Peyer's patch (tissue), 4 donors: ENCODE measurements at regions not wholly inside any gene's neighbourhood (a gene's known extent, or its start where the extent isn't known, plus 50 kb on each side); places are given as distances from the start of the nearest gene placed in this dataset.

ENCODE experiments used
- POLR2A ChIP-seq, 2 donors: fragments of 450-650 bp; IDR thresholded peaks; one replicate each; pipeline ENCODE4 v1.5.1; 2017; ENCODE audit warnings: antibody characterized with exemption in 2 of 2, mild to moderate bottlenecking in 2 of 2, moderate library complexity in 2 of 2
- TF ChIP-seq, protein P1 (sequence below), 6 experiments: fragments of 450-650 bp in 4 of 6; fragments of 200-600 bp in 2 of 6; sonication (generic) in 1 of 6; IDR thresholded peaks; one replicate each; pipeline ENCODE4 v1.5.1; 2017 to 2019; ENCODE audit warnings: antibody characterized with exemption in 6 of 6, mild to moderate bottlenecking in 3 of 6, moderate library complexity in 1 of 6

DNA sequence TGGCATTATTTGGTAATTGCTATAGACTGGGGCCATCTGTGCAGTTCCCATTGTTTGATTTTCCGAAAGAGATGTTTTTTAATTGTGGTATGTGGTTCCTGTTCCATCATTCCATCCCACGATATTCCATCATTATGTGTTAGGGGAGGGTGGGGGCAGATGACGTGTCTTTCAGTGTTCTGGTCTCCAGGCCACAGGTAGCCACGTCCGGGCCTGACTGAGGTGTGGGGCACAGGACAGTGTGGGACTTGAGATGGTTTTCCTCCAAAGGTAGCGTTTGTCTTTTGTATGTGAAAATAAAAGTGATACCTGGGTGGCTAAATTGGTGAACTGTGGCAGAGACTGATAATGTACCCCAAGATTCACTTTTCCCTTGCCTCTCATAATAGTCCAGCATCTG, 192.2 kb upstream of the HAAO start:
- TF ChIP-seq POLR2A (IDR thresholded peaks at IDR 0.05): no peak
- TF ChIP-seq, protein P1, sequence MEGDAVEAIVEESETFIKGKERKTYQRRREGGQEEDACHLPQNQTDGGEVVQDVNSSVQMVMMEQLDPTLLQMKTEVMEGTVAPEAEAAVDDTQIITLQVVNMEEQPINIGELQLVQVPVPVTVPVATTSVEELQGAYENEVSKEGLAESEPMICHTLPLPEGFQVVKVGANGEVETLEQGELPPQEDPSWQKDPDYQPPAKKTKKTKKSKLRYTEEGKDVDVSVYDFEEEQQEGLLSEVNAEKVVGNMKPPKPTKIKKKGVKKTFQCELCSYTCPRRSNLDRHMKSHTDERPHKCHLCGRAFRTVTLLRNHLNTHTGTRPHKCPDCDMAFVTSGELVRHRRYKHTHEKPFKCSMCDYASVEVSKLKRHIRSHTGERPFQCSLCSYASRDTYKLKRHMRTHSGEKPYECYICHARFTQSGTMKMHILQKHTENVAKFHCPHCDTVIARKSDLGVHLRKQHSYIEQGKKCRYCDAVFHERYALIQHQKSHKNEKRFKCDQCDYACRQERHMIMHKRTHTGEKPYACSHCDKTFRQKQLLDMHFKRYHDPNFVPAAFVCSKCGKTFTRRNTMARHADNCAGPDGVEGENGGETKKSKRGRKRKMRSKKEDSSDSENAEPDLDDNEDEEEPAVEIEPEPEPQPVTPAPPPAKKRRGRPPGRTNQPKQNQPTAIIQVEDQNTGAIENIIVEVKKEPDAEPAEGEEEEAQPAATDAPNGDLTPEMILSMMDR (IDR thresholded peaks at IDR 0.05): no peak
